ENCODE measurements at regions not wholly inside any gene's neighbourhood (a gene's known extent, or its start where the extent isn't known, plus 50 kb on each side); places are given as distances from the start of the nearest gene placed in this dataset.

GRCh38 chr10:3365630-3366029 is 193.0 kb upstream of the PITRM1 start:
- WGBS, 2 experiments: 88 to 96% methylated on average over 7 of the region's 7 CpGs
- Histone ChIP-seq H3K9me3 (ENCODE audit: control insufficient read depth, low read length) (no peaks in the 10 kb centered on the region), H3K27ac (ENCODE audit: insufficient read depth, low read depth, low read length, poor library complexity, severe bottlenecking) (no peak overlapping the region), H3K4me1 (ENCODE audit: control insufficient read depth, insufficient read depth, low read length) (no peaks in the 10 kb centered on the region), H3K36me3 (ENCODE audit: control insufficient read depth, insufficient read depth, low read length) (no peaks in the 10 kb centered on the region), H3K4me3 (ENCODE audit: insufficient read depth, low read depth, low read length) (no peak overlapping the region), H3K27me3 (ENCODE audit: control insufficient read depth, insufficient read depth, low read length, poor library complexity, severe bottlenecking) (no peaks in the 10 kb centered on the region)

- WGBS, 2 experiments: 92 to 93% methylated on average over 12 of the region's 12 CpGs
- no peaks in the 10 kb centered on the region for H3K27me3 ChIP-seq (ENCODE audit: control insufficient read depth, insufficient read depth, low read length, poor library complexity, severe bottlenecking)
Observed at GRCh38 chr10:3364768-3365480, 192.3 kb upstream of the PITRM1 start.

GRCh38 chr10:3363311-3364045 is 190.9 kb upstream of the PITRM1 start:
- Histone ChIP-seq H3K9me3 (ENCODE audit: control insufficient read depth, low read length) (peaks cover 2% of the 10 kb centered on the region), H3K4me1 (ENCODE audit: control insufficient read depth, insufficient read depth, low read length) (no peaks in the 10 kb centered on the region), H3K27ac (ENCODE audit: insufficient read depth, low read depth, low read length, poor library complexity, severe bottlenecking) (no peak overlapping the region), H3K27me3 (ENCODE audit: control insufficient read depth, insufficient read depth, low read length, poor library complexity, severe bottlenecking) (no peaks in the 10 kb centered on the region), H3K4me3 (ENCODE audit: insufficient read depth, low read depth, low read length) (no peak overlapping the region), H3K36me3 (ENCODE audit: control insufficient read depth, insufficient read depth, low read length) (no peaks in the 10 kb centered on the region)
- WGBS, 2 experiments: 94 to 97% methylated on average over 4 of the region's 4 CpGs

More at GRCh38 chr10:3364768-3365480, 192.3 kb upstream of the PITRM1 start:
- no peaks in the 10 kb centered on the region for H3K9me3 ChIP-seq (ENCODE audit: control insufficient read depth, low read length)
- H3K4me1 ChIP-seq (ENCODE audit: control insufficient read depth, insufficient read depth, low read length): no peaks in the 10 kb centered on the region
- no peaks in the 10 kb centered on the region for H3K36me3 ChIP-seq (ENCODE audit: control insufficient read depth, insufficient read depth, low read length)
- H3K27ac ChIP-seq (ENCODE audit: insufficient read depth, low read depth, low read length, poor library complexity, severe bottlenecking): no peak overlapping the region
- no peak overlapping the region for H3K4me3 ChIP-seq (ENCODE audit: insufficient read depth, low read depth, low read length)

- H3K9me3 ChIP-seq (ENCODE audit: control insufficient read depth, low read length): peaks cover 3% of the 10 kb centered on the region
- no peaks in the 10 kb centered on the region for H3K36me3 ChIP-seq (ENCODE audit: control insufficient read depth, insufficient read depth, low read length)
- H3K4me1 ChIP-seq (ENCODE audit: control insufficient read depth, insufficient read depth, low read length): no peaks in the 10 kb centered on the region
- no peaks in the 10 kb centered on the region for H3K27me3 ChIP-seq (ENCODE audit: control insufficient read depth, insufficient read depth, low read length, poor library complexity, severe bottlenecking)
- H3K27ac ChIP-seq (ENCODE audit: insufficient read depth, low read depth, low read length, poor library complexity, severe bottlenecking): no peak overlapping the region
- no peak overlapping the region for H3K4me3 ChIP-seq (ENCODE audit: insufficient read depth, low read depth, low read length)
Observed at GRCh38 chr10:3362394-3362793, 189.8 kb upstream of the PITRM1 start.

GRCh38 chr10:3361640-3362039 is 189.1 kb upstream of the PITRM1 start:
- Histone ChIP-seq H3K27me3 (ENCODE audit: control insufficient read depth, insufficient read depth, low read length, poor library complexity, severe bottlenecking) (no peaks in the 10 kb centered on the region), H3K4me3 (ENCODE audit: insufficient read depth, low read depth, low read length) (no peak overlapping the region), H3K36me3 (ENCODE audit: control insufficient read depth, insufficient read depth, low read length) (no peaks in the 10 kb centered on the region), H3K9me3 (ENCODE audit: control insufficient read depth, low read length) (peaks cover 3% of the 10 kb centered on the region), H3K27ac (ENCODE audit: insufficient read depth, low read depth, low read length, poor library complexity, severe bottlenecking) (no peak overlapping the region), H3K4me1 (ENCODE audit: control insufficient read depth, insufficient read depth, low read length) (no peaks in the 10 kb centered on the region)
- WGBS, 2 experiments: 81 to 91% methylated on average over 2 of the region's 3 CpGs

GRCh38 chr10:3357737-3358136 is 185.2 kb upstream of the PITRM1 start:
- WGBS, 2 experiments: 93 to 98% methylated on average over 3 to 4 of the region's 4 CpGs
- H3K27me3 ChIP-seq (ENCODE audit: control insufficient read depth, insufficient read depth, low read length, poor library complexity, severe bottlenecking): no peaks in the 10 kb centered on the region
- no peak overlapping the region for H3K27ac ChIP-seq (ENCODE audit: insufficient read depth, low read depth, low read length, poor library complexity, severe bottlenecking)
- H3K9me3 ChIP-seq (ENCODE audit: control insufficient read depth, low read length): peaks cover 3% of the 10 kb centered on the region
- H3K4me3 ChIP-seq (ENCODE audit: insufficient read depth, low read depth, low read length): no peak overlapping the region
- H3K36me3 ChIP-seq (ENCODE audit: control insufficient read depth, insufficient read depth, low read length): no peaks in the 10 kb centered on the region
- H3K4me1 ChIP-seq (ENCODE audit: control insufficient read depth, insufficient read depth, low read length): no peaks in the 10 kb centered on the region

GRCh38 chr10:3355536-3355935 is 183.0 kb upstream of the PITRM1 start:
- no peaks in the 10 kb centered on the region for H3K4me1 ChIP-seq (ENCODE audit: control insufficient read depth, insufficient read depth, low read length)
- no peak overlapping the region for H3K4me3 ChIP-seq (ENCODE audit: insufficient read depth, low read depth, low read length)
- H3K36me3 ChIP-seq (ENCODE audit: control insufficient read depth, insufficient read depth, low read length): no peaks in the 10 kb centered on the region
- 94 to 96% methylated on average over 9 of the region's 9 CpGs for WGBS, 2 experiments
- no peaks in the 10 kb centered on the region for H3K27me3 ChIP-seq (ENCODE audit: control insufficient read depth, insufficient read depth, low read length, poor library complexity, severe bottlenecking)
- H3K9me3 ChIP-seq (ENCODE audit: control insufficient read depth, low read length): peaks cover 3% of the 10 kb centered on the region
- H3K27ac ChIP-seq (ENCODE audit: insufficient read depth, low read depth, low read length, poor library complexity, severe bottlenecking): no peak overlapping the region

- 88 to 96% methylated on average over 3 of the region's 3 CpGs for WGBS, 2 experiments
- Histone ChIP-seq H3K4me3 (ENCODE audit: insufficient read depth, low read depth, low read length) (no peak overlapping the region), H3K27ac (ENCODE audit: insufficient read depth, low read depth, low read length, poor library complexity, severe bottlenecking) (no peak overlapping the region), H3K36me3 (ENCODE audit: control insufficient read depth, insufficient read depth, low read length) (no peaks in the 10 kb centered on the region), H3K4me1 (ENCODE audit: control insufficient read depth, insufficient read depth, low read length) (no peaks in the 10 kb centered on the region), H3K9me3 (ENCODE audit: control insufficient read depth, low read length) (peaks cover 3% of the 10 kb centered on the region), H3K27me3 (ENCODE audit: control insufficient read depth, insufficient read depth, low read length, poor library complexity, severe bottlenecking) (no peaks in the 10 kb centered on the region)
Observed at GRCh38 chr10:3354174-3354900, 181.8 kb upstream of the PITRM1 start.

GRCh38 chr10:3353235-3353634 is 180.7 kb upstream of the PITRM1 start:
- 86 to 99% methylated on average over 2 of the region's 2 CpGs for WGBS, 2 experiments
- H3K4me3 ChIP-seq (ENCODE audit: insufficient read depth, low read depth, low read length): no peak overlapping the region
- H3K36me3 ChIP-seq (ENCODE audit: control insufficient read depth, insufficient read depth, low read length): no peaks in the 10 kb centered on the region
- no peaks in the 10 kb centered on the region for H3K4me1 ChIP-seq (ENCODE audit: control insufficient read depth, insufficient read depth, low read length)
- H3K27ac ChIP-seq (ENCODE audit: insufficient read depth, low read depth, low read length, poor library complexity, severe bottlenecking): no peak overlapping the region
- no peaks in the 10 kb centered on the region for H3K9me3 ChIP-seq (ENCODE audit: control insufficient read depth, low read length)
- no peaks in the 10 kb centered on the region for H3K27me3 ChIP-seq (ENCODE audit: control insufficient read depth, insufficient read depth, low read length, poor library complexity, severe bottlenecking)

- H3K36me3 ChIP-seq (ENCODE audit: control insufficient read depth, insufficient read depth, low read length): no peaks in the 10 kb centered on the region
- peaks cover 7% of the 10 kb centered on the region for H3K4me1 ChIP-seq (ENCODE audit: control insufficient read depth, insufficient read depth, low read length)
- no peaks in the 10 kb centered on the region for H3K9me3 ChIP-seq (ENCODE audit: control insufficient read depth, low read length)
- 94% methylated on average over 13 to 14 of the region's 14 CpGs for WGBS, 2 experiments
- H3K4me3 ChIP-seq (ENCODE audit: insufficient read depth, low read depth, low read length): no peak overlapping the region
- peak overlapping the region; percentile 13 for H3K27ac ChIP-seq (ENCODE audit: insufficient read depth, low read depth, low read length, poor library complexity, severe bottlenecking)
- H3K27me3 ChIP-seq (ENCODE audit: control insufficient read depth, insufficient read depth, low read length, poor library complexity, severe bottlenecking): no peaks in the 10 kb centered on the region
Observed at GRCh38 chr10:3350617-3351258, 178.2 kb upstream of the PITRM1 start.

Data from ectodermal cell (in vitro differentiated cells).